Spleen (tissue), 11 donors: ENCODE measurements at regions not wholly inside any gene's neighbourhood (a gene's known extent, or its start where the extent isn't known, plus 50 kb on each side); places are given as distances from the start of the nearest gene placed in this dataset.

Experiments
- DNase-seq: peaks from one replicate; pipeline ENCODE4 v3.0.0-alpha.2; 2020
- H3K27ac ChIP-seq, 8 donors: fragments of 200-600 bp; sonication (generic) in 7 of 8; 1 replicate in 4 of 8; 2 replicates in 4 of 8; pipeline versions ENCODE4 v1.5.0 to v1.8.0; 2016 to 2021; ENCODE audit warnings: inconsistent platforms in 4 of 8, mild to moderate bottlenecking in 4 of 8, moderate library complexity in 1 of 8
- H3K27me3 ChIP-seq, 7 donors: fragments of 200-600 bp; sonication (generic) in 6 of 7; replicated peaks in 1 of 7; 1 replicate in 4 of 7; 2 replicates in 3 of 7; pipeline versions ENCODE4 v1.5.0 to v1.8.0; 2016 to 2021; ENCODE audit warnings: inconsistent platforms in 3 of 7, mild to moderate bottlenecking in 1 of 7
- H3K36me3 ChIP-seq, 6 donors: fragments of 200-600 bp; sonication (generic) in 5 of 6; 1 replicate in 4 of 6; 2 replicates in 2 of 6; pipeline versions ENCODE4 v1.5.0 to v1.8.0; 2016 to 2021; ENCODE audit warnings: inconsistent platforms in 2 of 6
- H3K4me1 ChIP-seq, 6 donors: fragments of 200-600 bp; sonication (generic) in 5 of 6; 1 replicate in 3 of 6; 2 replicates in 3 of 6; pipeline versions ENCODE4 v1.5.0 to v1.8.0; 2016 to 2021; ENCODE audit warnings: inconsistent platforms in 3 of 6
- H3K4me3 ChIP-seq, 8 donors: fragments of 200-600 bp; sonication (generic) in 7 of 8; 1 replicate in 4 of 8; 2 replicates in 4 of 8; pipeline versions ENCODE4 v1.5.0 to v1.8.0; 2016 to 2021; ENCODE audit warnings: inconsistent platforms in 4 of 8, mild to moderate bottlenecking in 4 of 8, moderate library complexity in 2 of 8
- H3K9me3 ChIP-seq, 8 donors: fragments of 200-600 bp; sonication (generic) in 7 of 8; 1 replicate in 4 of 8; 2 replicates in 4 of 8; pipeline versions ENCODE4 v1.5.0 to v1.8.0; 2016 to 2021; ENCODE audit warnings: inconsistent platforms in 4 of 8
- CTCF ChIP-seq, 11 experiments: fragments of 200-600 bp in 7 of 11; fragments of 450-650 bp in 4 of 11; sonication (generic) in 4 of 11; IDR thresholded peaks in 8 of 11; conservative IDR thresholded peaks in 3 of 11; 1 replicate in 7 of 11; 2 replicates in 4 of 11; pipeline versions ENCODE4 v1.4.0 to v1.8.0; 2016 to 2021; ENCODE audit warnings: antibody characterized with exemption in 11 of 11, inconsistent platforms in 4 of 11, mild to moderate bottlenecking in 1 of 11
- POLR2A ChIP-seq, 3 donors: fragments of 450-650 bp; IDR thresholded peaks; one replicate each; pipeline ENCODE4 v1.5.1; 2017; ENCODE audit warnings: antibody characterized with exemption in 3 of 3, mild to moderate bottlenecking in 1 of 3
- POLR2AphosphoS5 ChIP-seq, 3 donors: sonication (generic); formaldehyde crosslinking; IDR thresholded peaks; one replicate each; pipeline ENCODE4 v1.5.1; 2017; ENCODE audit warnings: antibody characterized with exemption in 3 of 3
- WGBS, 5 donors: extraction: QIAGEN DNeasy Blood & Tissue Kit in 3 of 5; methylation state at CpG; one replicate each; pipeline versions ENCODE4 v1.1.5 to v1.1.7; 2013 to 2018; 5-methylcytosine and 5-hydroxymethylcytosine counted together
- intact Hi-C: fragments of 100-400 bp; cut with DNase I; formaldehyde crosslinking; loops from one replicate; pipeline ENCODE4 v1.15.0; 2023; ENCODE audit warnings: low total_unique reads
- donor health status: healthy with polysubstance abuse.
- donor health status: DM: no; HTN: no; CAD: no; lungs with moderate emphysema.
- donor health status: DM: no; HTN: no; CAD: no.
- donor health status: Bipolar disorder and iron deficiency.
- donor health status: healthy.
- donor health status: DM: no; HTN: no; CAD: no.
- donor health status: DM: yes; HTN: yes; CAD: no.

- H3K36me3 ChIP-seq: no peaks in the 10 kb centered on the region
- H3K4me1 ChIP-seq: no peaks in the 10 kb centered on the region
- intact Hi-C loops: no loop called here
- H3K27me3 ChIP-seq: no peaks in the 10 kb centered on the region
- TF ChIP-seq POLR2AphosphoS5 (IDR thresholded peaks at IDR 0.05): no peak
- no peak overlapping the region for H3K4me3 ChIP-seq
- no peak for DNase-seq
- H3K9me3 ChIP-seq: no peaks in the 10 kb centered on the region
- WGBS, 5 donors: 90 to 97% (median 95%) methylated on average over 4 of the region's 4 CpGs
- no peak overlapping the region for H3K27ac ChIP-seq
Measured at GRCh38 chr10:30210296-30210695, 138.8 kb downstream of the MTPAP start.

- Histone ChIP-seq H3K27ac (no peak overlapping the region), H3K9me3 (peaks cover 0 to 13% (median 7%) of the 10 kb centered on the region in 8 donors), H3K4me1 (no peaks in the 10 kb centered on the region), H3K36me3 (no peaks in the 10 kb centered on the region), H3K27me3 (no peaks in the 10 kb centered on the region), H3K4me3 (no peak overlapping the region)
- no peak for TF ChIP-seq POLR2AphosphoS5 (IDR thresholded peaks at IDR 0.05)
- TF ChIP-seq POLR2A (IDR thresholded peaks at IDR 0.05): no peak
- TF ChIP-seq CTCF (IDR thresholded peaks at IDR 0.05 in 8 of 11, conservative IDR thresholded peaks at IDR 0.05 in 3 of 11): no peak
- 61 to 89% (median 79%) methylated on average over 2 of the region's 2 CpGs for WGBS, 5 donors
- intact Hi-C loops: no loop called here
- no peak for DNase-seq
Measured at GRCh38 chr10:30208330-30208729, 140.7 kb downstream of the MTPAP start.

GRCh38 chr10:30207485-30208052 is 141.5 kb downstream of the MTPAP start:
- H3K27me3 ChIP-seq: no peaks in the 10 kb centered on the region
- 27 to 39% (median 35%) methylated on average over 10 of the region's 10 CpGs for WGBS, 5 donors
- no peak for DNase-seq
- no peak for TF ChIP-seq POLR2A (IDR thresholded peaks at IDR 0.05)
- no peak for TF ChIP-seq CTCF (IDR thresholded peaks at IDR 0.05 in 8 of 11, conservative IDR thresholded peaks at IDR 0.05 in 3 of 11)
- TF ChIP-seq POLR2AphosphoS5 (IDR thresholded peaks at IDR 0.05): no peak
- peaks cover 0 to 19% (median 8%) of the 10 kb centered on the region in 8 donors for H3K9me3 ChIP-seq
- H3K36me3 ChIP-seq: no peaks in the 10 kb centered on the region
- no peak overlapping the region for H3K4me3 ChIP-seq
- intact Hi-C loops: no loop called here
- no peaks in the 10 kb centered on the region for H3K4me1 ChIP-seq
- H3K27ac ChIP-seq: no peak overlapping the region

DNA sequence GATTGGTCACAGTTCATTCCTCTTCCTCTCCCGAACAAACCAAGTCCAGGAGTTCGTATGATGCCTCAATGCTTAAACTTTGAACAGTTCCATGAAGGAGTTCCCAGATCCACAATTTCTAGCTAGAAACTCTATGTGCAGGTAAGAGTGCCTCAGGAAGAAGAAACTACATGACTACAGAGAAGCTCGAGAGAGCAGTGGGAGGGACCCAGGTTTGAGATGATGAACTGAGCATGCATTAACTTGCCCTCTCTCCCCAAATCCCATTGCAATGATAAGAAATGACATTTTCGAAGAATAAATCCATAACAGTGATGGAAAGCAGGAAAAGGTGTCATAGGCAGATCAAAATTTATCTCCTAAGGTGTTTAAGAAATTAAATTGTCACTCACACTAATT is 140.6 kb upstream of the JCAD start:
- H3K4me1 ChIP-seq: no peaks in the 10 kb centered on the region
- TF ChIP-seq CTCF (IDR thresholded peaks at IDR 0.05 in 8 of 11, conservative IDR thresholded peaks at IDR 0.05 in 3 of 11) (no peak), POLR2A (IDR thresholded peaks at IDR 0.05) (no peak), POLR2AphosphoS5 (IDR thresholded peaks at IDR 0.05) (no peak)
- H3K36me3 ChIP-seq: no peaks in the 10 kb centered on the region
- intact Hi-C loops: no loop called here
- H3K9me3 ChIP-seq: peaks cover 0 to 19% (median 8%) of the 10 kb centered on the region in 8 donors
- no peak overlapping the region for H3K27ac ChIP-seq
- no peak for DNase-seq
- 77 to 92% (median 85%) methylated on average over 4 of the region's 4 CpGs for WGBS, 5 donors
- peaks cover 0 to 5% (median 0%) of the 10 kb centered on the region in 7 donors for H3K27me3 ChIP-seq
- no peak overlapping the region for H3K4me3 ChIP-seq
